Ammon's horn (tissue), 1 donor: ENCODE measurements at regions not wholly inside any gene's neighbourhood (a gene's known extent, or its start where the extent isn't known, plus 50 kb on each side); places are given as distances from the start of the nearest gene placed in this dataset.
"Not testable (repeated sequence)": the region's sequence is repeated elsewhere in the genome, so short reads cannot be mapped to it uniquely, and the experiment has no call there.

Source experiments
- DNase-seq: peaks from one replicate; pipeline ENCODE4 v3.0.0-alpha.2; 2016; ENCODE audit warnings: low spot score

- DNase-seq: no peak
These were observed 50.5 kb upstream of the PGBD5 start for GRCh38 chr1:230476622-230477003.

DNA sequence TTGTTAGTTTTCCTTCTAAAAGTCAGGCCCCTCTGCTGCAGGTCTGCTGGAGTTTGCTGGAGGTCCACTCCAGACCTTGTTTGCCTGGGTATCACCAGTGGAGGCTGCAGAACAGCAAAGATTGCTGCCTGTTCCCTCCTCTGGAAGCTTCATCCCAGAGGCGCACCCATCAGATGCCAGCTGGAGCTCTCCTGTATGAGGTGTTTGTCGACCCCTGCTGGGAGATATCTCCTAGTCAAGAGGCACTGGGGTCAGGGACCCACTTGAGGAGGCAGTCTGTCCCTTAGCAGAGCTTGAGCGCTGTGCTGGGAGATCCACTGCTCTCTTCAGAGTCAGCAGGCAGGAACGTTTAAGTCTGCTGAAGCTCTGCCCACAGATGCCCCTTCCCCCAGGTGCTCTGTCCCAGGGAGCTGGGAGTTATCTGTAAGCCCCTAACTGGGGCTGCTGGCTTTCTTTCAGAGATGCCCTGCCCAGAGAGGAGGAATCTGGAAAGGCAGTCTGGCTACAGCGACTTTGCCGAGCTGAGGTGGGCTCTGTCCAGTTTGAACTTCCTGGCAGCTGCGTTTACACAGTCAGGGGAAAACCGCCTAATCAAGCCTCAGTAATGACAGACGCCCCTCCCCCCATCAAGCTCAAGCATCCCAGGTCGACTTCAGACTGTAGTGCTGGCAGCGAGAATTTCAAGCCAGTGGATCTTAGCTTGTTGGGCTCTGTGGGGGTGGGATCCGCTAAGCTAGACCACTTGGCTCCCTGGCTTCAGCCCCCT, 49.9 kb upstream of the PGBD5 start:
- not testable (repeated sequence) for DNase-seq
